ENCODE measurements at regions not wholly inside any gene's neighbourhood (a gene's known extent, or its start where the extent isn't known, plus 50 kb on each side); places are given as distances from the start of the nearest gene placed in this dataset.
A peak's percentile ranks its signal among the peaks of the same experiment; 100 is the strongest.
"Not testable (repeated sequence)": the region's sequence is repeated elsewhere in the genome, so short reads cannot be mapped to it uniquely, and the experiment has no call there.

DNA sequence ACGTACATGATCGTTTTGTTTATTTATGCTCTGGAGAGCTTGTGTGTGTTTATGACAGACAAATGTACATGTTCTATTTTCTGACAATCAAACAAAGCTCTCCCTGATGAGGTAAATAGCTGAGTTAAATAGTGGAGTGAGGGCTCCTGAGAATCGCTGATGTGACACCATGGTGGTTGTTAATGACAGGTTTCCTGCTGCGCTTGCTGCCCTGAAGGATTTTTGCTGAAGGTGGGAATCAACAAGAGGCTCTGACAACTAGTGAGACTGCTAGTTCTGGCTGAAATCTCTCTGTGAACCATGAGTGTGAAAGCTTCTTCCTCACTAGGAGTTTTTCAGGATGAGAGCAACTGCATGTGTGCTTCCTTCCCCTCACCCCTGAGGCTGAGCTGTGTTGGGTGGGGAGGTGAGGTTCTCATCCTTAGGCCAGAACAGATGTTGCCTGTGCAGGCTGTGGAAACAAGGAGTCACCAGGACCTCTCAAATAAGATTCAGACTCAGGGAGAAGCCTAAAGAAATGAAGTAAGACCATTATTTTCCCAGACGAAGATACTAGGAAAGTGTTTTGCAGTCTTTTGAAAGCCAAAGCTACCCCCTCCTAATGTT is 173.4 kb upstream of the JADE1 start:
- DNase-seq (no peak), ATAC-seq (ENCODE audit: low FRiP score) (no peak)
- H3K27ac ChIP-seq (ENCODE audit: low read depth in 1 of 2, low read length in 2 of 2), result no peak overlapping the region
- H3K4me1 ChIP-seq (ENCODE audit: control insufficient read depth in 1 of 2, insufficient read depth in 2 of 2, low read length in 2 of 2), result peaks cover 0 to 3% of the 10 kb centered on the region in 2 donors
- no peak overlapping the region for H3K4me3 ChIP-seq (ENCODE audit: low read length in 2 of 2)
- intact Hi-C loops (cut with DNase I), result no loop called here
- H3K36me3 ChIP-seq (ENCODE audit: control insufficient read depth in 1 of 2, insufficient read depth in 2 of 2, low read length in 1 of 2), result no peaks in the 10 kb centered on the region
- no peaks in the 10 kb centered on the region for H3K9me3 ChIP-seq (ENCODE audit: control insufficient read depth, low read length)
- WGBS, 2 donors, result 59 to 63% methylated on average over 5 of the region's 5 CpGs
- H3K27me3 ChIP-seq (ENCODE audit: control insufficient read depth in 1 of 2, insufficient read depth in 2 of 2, low read length in 1 of 2), result no peaks in the 10 kb centered on the region

- Histone ChIP-seq H3K36me3 (ENCODE audit: control insufficient read depth in 1 of 2, insufficient read depth in 2 of 2, low read length in 1 of 2) (no peaks in the 10 kb centered on the region), H3K27ac (ENCODE audit: low read depth in 1 of 2, low read length in 2 of 2) (no peak overlapping the region), H3K4me3 (ENCODE audit: low read length in 2 of 2) (no peak overlapping the region), H3K4me1 (ENCODE audit: control insufficient read depth in 1 of 2, insufficient read depth in 2 of 2, low read length in 2 of 2) (peaks cover 3 to 4% of the 10 kb centered on the region in 2 donors), H3K27me3 (ENCODE audit: control insufficient read depth in 1 of 2, insufficient read depth in 2 of 2, low read length in 1 of 2) (no peaks in the 10 kb centered on the region), H3K9me3 (ENCODE audit: control insufficient read depth, low read length) (no peaks in the 10 kb centered on the region)
- intact Hi-C loops (cut with DNase I), result no loop called here
- 45 to 59% methylated on average over 19 of the region's 19 CpGs for WGBS, 2 donors
- ATAC-seq (ENCODE audit: low FRiP score) (no peak), DNase-seq (peak in 1 of 2 donors; percentile 77)
Measured at GRCh38 chr4:128635141-128635954, 174.2 kb upstream of the JADE1 start.

DNA sequence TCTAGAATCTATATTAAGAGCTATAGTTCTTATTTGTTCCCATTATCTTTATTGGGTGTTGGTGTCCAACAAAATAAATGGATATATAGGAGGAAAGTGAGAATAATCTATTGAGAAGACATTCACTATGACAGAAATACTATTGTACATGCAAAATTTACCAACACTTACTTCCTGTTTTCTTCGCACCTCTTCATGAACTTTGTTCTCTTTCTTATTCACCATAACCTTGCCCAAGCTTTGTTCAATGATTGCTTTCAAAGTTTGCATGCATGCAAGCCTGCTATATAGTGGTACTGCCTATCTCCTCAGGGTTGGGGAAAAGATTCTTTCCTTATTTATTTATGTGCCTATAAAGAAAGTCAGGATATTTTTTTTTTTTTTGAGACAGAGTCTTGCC is 176.4 kb upstream of the JADE1 start:
- Histone ChIP-seq H3K36me3 (ENCODE audit: control insufficient read depth in 1 of 2, insufficient read depth in 2 of 2, low read length in 1 of 2) (no peaks in the 10 kb centered on the region), H3K27ac (ENCODE audit: low read depth in 1 of 2, low read length in 2 of 2) (no peak overlapping the region), H3K9me3 (ENCODE audit: control insufficient read depth, low read length) (no peaks in the 10 kb centered on the region), H3K27me3 (ENCODE audit: control insufficient read depth in 1 of 2, insufficient read depth in 2 of 2, low read length in 1 of 2) (no peaks in the 10 kb centered on the region), H3K4me3 (ENCODE audit: low read length in 2 of 2) (no peak overlapping the region), H3K4me1 (ENCODE audit: control insufficient read depth in 1 of 2, insufficient read depth in 2 of 2, low read length in 2 of 2) (peaks cover 0 to 4% of the 10 kb centered on the region in 2 donors)
- ATAC-seq (ENCODE audit: low FRiP score), result no peak
- DNase-seq, result no peak
- intact Hi-C loops (cut with DNase I), result no loop called here
- 94 to 97% methylated on average over 1 of the region's 1 CpG for WGBS, 2 donors

DNA sequence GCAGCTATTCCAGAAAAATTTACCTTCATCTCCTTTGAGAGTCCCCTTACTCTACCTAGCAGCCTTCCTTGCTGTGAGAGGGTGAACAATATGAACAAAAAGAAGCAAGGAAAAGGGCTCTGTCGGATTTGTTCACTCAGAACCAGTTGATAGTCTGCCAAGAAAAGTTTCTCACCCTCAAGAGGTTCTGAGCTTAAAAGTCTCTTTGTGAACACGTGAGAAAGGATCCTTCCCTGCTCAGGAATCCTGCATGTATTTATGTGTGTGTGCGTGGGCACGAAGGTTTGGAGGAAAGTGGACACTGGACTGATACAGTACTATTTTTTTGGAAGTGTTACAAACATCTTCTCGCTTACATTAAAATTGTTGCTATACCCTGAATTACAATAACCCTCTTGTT is 178.6 kb upstream of the JADE1 start:
- WGBS, 2 donors, result 28 to 34% methylated on average over 5 of the region's 5 CpGs
- DNase-seq (no peak), ATAC-seq (ENCODE audit: low FRiP score) (no peak)
- intact Hi-C loops (cut with DNase I), result no loop called here
- H3K27ac ChIP-seq (ENCODE audit: low read depth in 1 of 2, low read length in 2 of 2), result no peak overlapping the region
- peaks cover 0 to 4% of the 10 kb centered on the region in 2 donors for H3K4me1 ChIP-seq (ENCODE audit: control insufficient read depth in 1 of 2, insufficient read depth in 2 of 2, low read length in 2 of 2)
- H3K36me3 ChIP-seq (ENCODE audit: control insufficient read depth in 1 of 2, insufficient read depth in 2 of 2, low read length in 1 of 2), result no peaks in the 10 kb centered on the region
- no peaks in the 10 kb centered on the region for H3K27me3 ChIP-seq (ENCODE audit: control insufficient read depth in 1 of 2, insufficient read depth in 2 of 2, low read length in 1 of 2)
- H3K4me3 ChIP-seq (ENCODE audit: low read length in 2 of 2), result no peak overlapping the region
- no peaks in the 10 kb centered on the region for H3K9me3 ChIP-seq (ENCODE audit: control insufficient read depth, low read length)

DNA sequence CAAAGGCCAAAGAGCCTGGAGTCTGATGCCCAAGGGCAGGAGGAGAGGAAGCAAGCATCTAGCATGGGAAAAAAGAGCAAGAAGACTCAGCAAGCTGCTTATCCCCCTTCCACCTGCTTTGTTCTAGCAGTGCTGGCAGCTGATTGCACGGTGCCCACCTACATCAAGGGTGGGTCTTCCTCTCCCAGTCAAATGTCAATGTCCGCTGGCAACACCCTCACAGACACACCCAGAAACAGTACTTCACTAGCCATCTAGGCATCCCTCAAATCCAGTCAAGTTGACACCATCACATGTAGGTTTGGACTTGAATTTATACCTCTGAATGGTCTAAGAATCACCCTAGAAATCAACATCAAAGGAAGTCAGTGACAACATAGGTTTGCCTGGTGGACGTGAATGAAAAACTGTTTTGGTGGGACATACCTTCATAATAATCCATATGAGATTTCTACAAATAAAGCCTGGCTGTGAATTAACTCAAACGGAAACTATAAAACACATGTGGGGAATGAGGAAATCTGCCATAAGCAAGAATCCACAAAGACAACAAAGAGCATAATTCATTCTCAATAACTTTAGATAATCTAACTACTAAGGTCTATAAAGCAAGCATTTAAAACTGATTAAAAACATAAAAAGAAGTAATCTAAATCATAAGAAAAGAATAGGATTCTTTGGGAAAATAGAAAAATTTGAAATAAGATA is 185.8 kb upstream of the JADE1 start:
- 89 to 91% methylated on average over 4 of the region's 4 CpGs for WGBS, 2 donors
- Histone ChIP-seq H3K4me1 (ENCODE audit: control insufficient read depth in 1 of 2, insufficient read depth in 2 of 2, low read length in 2 of 2) (no peaks in the 10 kb centered on the region), H3K4me3 (ENCODE audit: low read length in 2 of 2) (no peak overlapping the region), H3K9me3 (ENCODE audit: control insufficient read depth, low read length) (no peaks in the 10 kb centered on the region), H3K36me3 (ENCODE audit: control insufficient read depth in 1 of 2, insufficient read depth in 2 of 2, low read length in 1 of 2) (no peaks in the 10 kb centered on the region), H3K27me3 (ENCODE audit: control insufficient read depth in 1 of 2, insufficient read depth in 2 of 2, low read length in 1 of 2) (no peaks in the 10 kb centered on the region), H3K27ac (ENCODE audit: low read depth in 1 of 2, low read length in 2 of 2) (no peak overlapping the region)
- intact Hi-C loops (cut with DNase I), result no loop called here
- DNase-seq, result no peak
- no peak for ATAC-seq (ENCODE audit: low FRiP score)

DNA sequence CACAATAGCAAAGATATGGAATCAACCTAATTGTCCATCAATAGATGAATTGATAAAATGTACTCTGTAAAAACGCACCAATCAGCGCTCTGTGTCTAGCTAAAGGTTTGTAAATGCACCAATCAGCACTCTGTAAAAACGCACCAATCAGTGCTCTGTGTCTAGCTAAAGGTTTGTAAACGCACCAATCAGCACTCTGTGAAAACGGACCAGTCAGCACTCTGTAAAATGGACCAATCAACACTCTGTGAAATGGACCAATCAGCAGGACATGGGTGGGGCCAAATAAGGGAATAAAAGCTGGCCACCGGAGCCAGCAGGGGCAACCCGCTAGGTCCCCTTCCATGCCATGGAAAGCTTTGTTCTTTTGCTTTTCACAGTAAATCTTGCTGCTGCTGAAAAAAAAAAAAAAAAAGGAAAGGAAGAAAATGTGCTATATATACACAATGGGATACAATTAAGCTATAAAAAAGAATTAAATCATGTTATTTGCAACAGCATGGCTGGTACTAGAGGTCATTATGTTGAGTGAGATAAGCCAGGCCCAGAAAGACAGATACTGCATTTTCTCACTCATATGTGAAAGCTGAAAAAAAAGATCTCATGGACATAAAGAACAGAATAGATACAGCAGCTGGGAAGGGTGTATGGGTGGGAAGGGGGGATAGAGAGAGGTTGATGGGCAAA is 189.1 kb upstream of the JADE1 start:
- intact Hi-C loops (cut with DNase I); H3K27me3 ChIP-seq (ENCODE audit: control insufficient read depth in 1 of 2, insufficient read depth in 2 of 2, low read length in 1 of 2); ATAC-seq (ENCODE audit: low FRiP score); H3K36me3 ChIP-seq (ENCODE audit: control insufficient read depth in 1 of 2, insufficient read depth in 2 of 2, low read length in 1 of 2); H3K27ac ChIP-seq (ENCODE audit: low read depth in 1 of 2, low read length in 2 of 2); H3K9me3 ChIP-seq (ENCODE audit: control insufficient read depth, low read length); H3K4me3 ChIP-seq (ENCODE audit: low read length in 2 of 2); H3K4me1 ChIP-seq (ENCODE audit: control insufficient read depth in 1 of 2, insufficient read depth in 2 of 2, low read length in 2 of 2); DNase-seq: not testable (repeated sequence)
- WGBS, 2 donors, result 83 to 92% methylated on average over 7 of the region's 7 CpGs

- Histone ChIP-seq H3K36me3 (ENCODE audit: control insufficient read depth in 1 of 2, insufficient read depth in 2 of 2, low read length in 1 of 2) (no peaks in the 10 kb centered on the region), H3K9me3 (ENCODE audit: control insufficient read depth, low read length) (no peaks in the 10 kb centered on the region), H3K4me3 (ENCODE audit: low read length in 2 of 2) (no peak overlapping the region), H3K4me1 (ENCODE audit: control insufficient read depth in 1 of 2, insufficient read depth in 2 of 2, low read length in 2 of 2) (no peaks in the 10 kb centered on the region), H3K27me3 (ENCODE audit: control insufficient read depth in 1 of 2, insufficient read depth in 2 of 2, low read length in 1 of 2) (no peaks in the 10 kb centered on the region), H3K27ac (ENCODE audit: low read depth in 1 of 2, low read length in 2 of 2) (no peak overlapping the region)
- no peak for ATAC-seq (ENCODE audit: low FRiP score)
- intact Hi-C loops (cut with DNase I), result no loop called here
- DNase-seq, result no peak
Measured at GRCh38 chr4:128615197-128615596, 194.3 kb upstream of the JADE1 start.

GRCh38 chr4:128608006-128608405 is 201.5 kb upstream of the JADE1 start:
- H3K27ac ChIP-seq (ENCODE audit: low read depth in 1 of 2, low read length in 2 of 2), result no peak overlapping the region
- WGBS, 2 donors, result 97 to 100% methylated on average over 1 of the region's 1 CpG
- H3K9me3 ChIP-seq (ENCODE audit: control insufficient read depth, low read length), result no peaks in the 10 kb centered on the region
- no peaks in the 10 kb centered on the region for H3K4me1 ChIP-seq (ENCODE audit: control insufficient read depth in 1 of 2, insufficient read depth in 2 of 2, low read length in 2 of 2)
- H3K27me3 ChIP-seq (ENCODE audit: control insufficient read depth in 1 of 2, insufficient read depth in 2 of 2, low read length in 1 of 2), result no peaks in the 10 kb centered on the region
- H3K36me3 ChIP-seq (ENCODE audit: control insufficient read depth in 1 of 2, insufficient read depth in 2 of 2, low read length in 1 of 2), result no peaks in the 10 kb centered on the region
- intact Hi-C loops (cut with DNase I), result no loop called here
- ATAC-seq (ENCODE audit: low FRiP score), result no peak
- no peak overlapping the region for H3K4me3 ChIP-seq (ENCODE audit: low read length in 2 of 2)
- DNase-seq, result no peak
